ENCODE measurements at regions not wholly inside any gene's neighbourhood (a gene's known extent, or its start where the extent isn't known, plus 50 kb on each side); places are given as distances from the start of the nearest gene placed in this dataset.

GRCh38 chr4:66956426-66956825 is 588.9 kb downstream of the CENPC start:
- no peak for TF ChIP-seq YY1 (IDR thresholded peaks at IDR 0.05; ENCODE audit: insufficient read depth, insufficient read length)
- no peak for TF ChIP-seq ZNF274 (IDR thresholded peaks at IDR 0.05; ENCODE audit: low read depth, low read length)

Measured in NT2/D1 (cell line).